ENCODE measurements at regions not wholly inside any gene's neighbourhood (a gene's known extent, or its start where the extent isn't known, plus 50 kb on each side); places are given as distances from the start of the nearest gene placed in this dataset.

DNA sequence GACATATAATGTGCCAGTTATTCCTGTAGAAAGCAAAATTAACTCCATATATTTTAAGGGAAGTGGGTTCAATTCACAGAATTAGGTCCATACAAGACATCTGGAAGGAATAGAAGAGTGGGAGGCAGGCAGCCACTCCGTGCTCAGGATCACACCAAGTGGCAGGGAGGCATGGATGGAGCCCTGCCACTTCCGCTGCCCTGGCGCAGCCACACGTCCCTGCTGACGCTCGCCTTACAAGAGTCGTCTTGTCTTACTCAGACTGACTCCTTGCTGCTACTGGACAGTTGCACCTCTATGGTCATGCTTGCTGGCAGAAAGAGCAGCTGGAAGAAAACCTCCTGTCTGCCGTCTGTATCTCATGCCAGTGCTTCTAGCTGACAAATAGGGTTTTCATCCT, 579.9 kb upstream of the POM121L12 start:
- H3K4me1 ChIP-seq, result no peaks in the 10 kb centered on the region
- no peaks in the 10 kb centered on the region for H3K36me3 ChIP-seq
- no peak overlapping the region for H3K4me2 ChIP-seq
- H4K20me1 ChIP-seq (ENCODE audit: low read depth), result no peaks in the 10 kb centered on the region
- H3K9ac ChIP-seq, result no peak overlapping the region
- H3K27me3 Mint-ChIP-seq (ENCODE audit: insufficient read depth, low read depth), result peaks cover 2% of the 10 kb centered on the region
- no peaks in the 10 kb centered on the region for H3K9me3 Mint-ChIP-seq
- H3K4me3 ChIP-seq, result no peak overlapping the region
- DNase-seq (ENCODE audit: low spot score), result no peak
- no peaks in the 10 kb centered on the region for H3K27me3 ChIP-seq
- H3K9me3 ChIP-seq (ENCODE audit: low read depth), result no peaks in the 10 kb centered on the region
- no peak overlapping the region for H3K27ac ChIP-seq
- no peaks in the 10 kb centered on the region for H3F3A ChIP-seq (ENCODE audit: low read depth)
- H3K79me2 ChIP-seq (ENCODE audit: low read depth), result no peaks in the 10 kb centered on the region
- TF ChIP-seq, protein P1, sequence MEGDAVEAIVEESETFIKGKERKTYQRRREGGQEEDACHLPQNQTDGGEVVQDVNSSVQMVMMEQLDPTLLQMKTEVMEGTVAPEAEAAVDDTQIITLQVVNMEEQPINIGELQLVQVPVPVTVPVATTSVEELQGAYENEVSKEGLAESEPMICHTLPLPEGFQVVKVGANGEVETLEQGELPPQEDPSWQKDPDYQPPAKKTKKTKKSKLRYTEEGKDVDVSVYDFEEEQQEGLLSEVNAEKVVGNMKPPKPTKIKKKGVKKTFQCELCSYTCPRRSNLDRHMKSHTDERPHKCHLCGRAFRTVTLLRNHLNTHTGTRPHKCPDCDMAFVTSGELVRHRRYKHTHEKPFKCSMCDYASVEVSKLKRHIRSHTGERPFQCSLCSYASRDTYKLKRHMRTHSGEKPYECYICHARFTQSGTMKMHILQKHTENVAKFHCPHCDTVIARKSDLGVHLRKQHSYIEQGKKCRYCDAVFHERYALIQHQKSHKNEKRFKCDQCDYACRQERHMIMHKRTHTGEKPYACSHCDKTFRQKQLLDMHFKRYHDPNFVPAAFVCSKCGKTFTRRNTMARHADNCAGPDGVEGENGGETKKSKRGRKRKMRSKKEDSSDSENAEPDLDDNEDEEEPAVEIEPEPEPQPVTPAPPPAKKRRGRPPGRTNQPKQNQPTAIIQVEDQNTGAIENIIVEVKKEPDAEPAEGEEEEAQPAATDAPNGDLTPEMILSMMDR (IDR thresholded peaks at IDR 0.05), result no peak
- no peak for TF ChIP-seq EZH2phosphoT487 (IDR thresholded peaks at IDR 0.05)
- no peak for TF ChIP-seq EZH2 (IDR thresholded peaks at IDR 0.05)
- H3K4me1 Mint-ChIP-seq, result no peaks in the 10 kb centered on the region
- H2AFZ ChIP-seq (replicated peaks), result no peak overlapping the region
- no peak overlapping the region for H3K4me3 Mint-ChIP-seq
- no peak overlapping the region for H3K27ac Mint-ChIP-seq
- no peaks in the 10 kb centered on the region for H3K36me3 Mint-ChIP-seq

DNA sequence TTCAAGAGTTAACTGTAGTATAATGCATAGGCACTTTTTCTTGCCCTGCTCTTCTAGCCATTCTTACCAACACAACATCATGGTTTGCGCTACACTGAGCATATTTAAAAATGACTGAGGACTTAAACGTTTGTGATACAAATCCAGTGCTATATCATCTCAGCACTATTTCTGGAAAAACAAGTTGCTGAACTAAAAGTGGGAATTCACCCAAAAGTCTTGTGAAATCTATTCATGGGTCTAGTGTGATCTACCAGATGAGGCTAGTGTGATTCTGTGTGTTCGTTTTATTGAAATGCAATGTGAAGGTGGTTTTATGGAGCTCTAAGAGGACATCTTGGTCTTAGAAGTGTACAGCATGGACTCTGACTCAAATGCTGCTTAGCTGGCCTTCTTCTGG, 584.6 kb upstream of the POM121L12 start:
- Histone ChIP-seq H3K4me1 (no peaks in the 10 kb centered on the region), H2AFZ (replicated peaks) (peak overlapping the region; percentile 3), H3K79me2 (ENCODE audit: low read depth) (no peaks in the 10 kb centered on the region), H3K4me2 (no peak overlapping the region), H3K27me3 (no peaks in the 10 kb centered on the region), H3K36me3 (no peaks in the 10 kb centered on the region), H3K4me3 (no peak overlapping the region), H3K9ac (no peak overlapping the region), H3K9me3 (ENCODE audit: low read depth) (no peaks in the 10 kb centered on the region), H3K27ac (no peak overlapping the region), H3F3A (ENCODE audit: low read depth) (no peaks in the 10 kb centered on the region), H4K20me1 (ENCODE audit: low read depth) (no peaks in the 10 kb centered on the region)
- TF ChIP-seq EZH2phosphoT487 (IDR thresholded peaks at IDR 0.05) (no peak), EZH2 (IDR thresholded peaks at IDR 0.05) (no peak)
- TF ChIP-seq, protein P1 (IDR thresholded peaks at IDR 0.05), result no peak
- Mint-ChIP-seq H3K36me3 (no peaks in the 10 kb centered on the region), H3K4me1 (no peaks in the 10 kb centered on the region), H3K4me3 (no peak overlapping the region), H3K27me3 (ENCODE audit: insufficient read depth, low read depth) (peaks cover 2% of the 10 kb centered on the region), H3K27ac (no peak overlapping the region), H3K9me3 (peaks cover 7% of the 10 kb centered on the region)
- DNase-seq (ENCODE audit: low spot score), result no peak

DNA sequence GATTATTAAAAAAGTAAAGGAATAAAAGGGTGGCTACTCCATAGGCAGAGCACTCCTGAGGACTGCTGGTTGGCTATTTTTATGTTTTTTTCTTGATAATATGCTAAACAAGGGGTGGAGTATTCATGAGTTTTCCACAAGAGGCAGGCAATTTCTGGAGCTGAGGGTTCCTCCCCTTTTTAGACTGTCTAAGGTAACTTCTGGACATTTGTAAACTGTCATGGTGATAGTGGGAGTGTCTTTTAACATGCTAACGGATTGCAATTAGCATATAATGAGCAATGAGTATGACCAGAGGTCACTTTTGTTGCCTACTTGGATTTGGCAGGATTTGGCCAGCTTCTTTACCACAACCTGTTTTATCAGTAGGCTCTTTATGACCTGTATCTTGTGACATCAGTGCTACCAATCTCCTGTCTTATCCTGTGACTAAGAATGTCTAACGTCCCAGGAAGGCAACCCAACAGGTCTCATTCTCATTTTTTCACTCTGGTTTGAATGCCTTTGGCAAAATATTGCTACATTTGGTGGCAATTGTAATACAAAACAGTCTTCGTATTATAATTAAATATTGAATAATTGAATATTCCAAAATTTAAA, 587.8 kb upstream of the POM121L12 start:
- no peak overlapping the region for H3K27ac Mint-ChIP-seq
- no peaks in the 10 kb centered on the region for H3F3A ChIP-seq (ENCODE audit: low read depth)
- H3K9me3 Mint-ChIP-seq, result peaks cover 18% of the 10 kb centered on the region
- no peaks in the 10 kb centered on the region for H3K9me3 ChIP-seq (ENCODE audit: low read depth)
- H3K36me3 ChIP-seq, result no peaks in the 10 kb centered on the region
- no peaks in the 10 kb centered on the region for H3K4me1 Mint-ChIP-seq
- H3K27ac ChIP-seq, result no peak overlapping the region
- no peaks in the 10 kb centered on the region for H3K27me3 ChIP-seq
- DNase-seq (ENCODE audit: low spot score), result no peak
- H3K36me3 Mint-ChIP-seq, result no peaks in the 10 kb centered on the region
- no peak overlapping the region for H2AFZ ChIP-seq (replicated peaks)
- H3K79me2 ChIP-seq (ENCODE audit: low read depth), result no peaks in the 10 kb centered on the region
- no peaks in the 10 kb centered on the region for H3K4me1 ChIP-seq
- no peak overlapping the region for H3K9ac ChIP-seq
- no peaks in the 10 kb centered on the region for H4K20me1 ChIP-seq (ENCODE audit: low read depth)
- H3K27me3 Mint-ChIP-seq (ENCODE audit: insufficient read depth, low read depth), result peaks cover 2% of the 10 kb centered on the region
- no peak overlapping the region for H3K4me3 ChIP-seq
- TF ChIP-seq, protein P1 (IDR thresholded peaks at IDR 0.05), result no peak
- TF ChIP-seq EZH2phosphoT487 (IDR thresholded peaks at IDR 0.05) (no peak), EZH2 (IDR thresholded peaks at IDR 0.05) (no peak)
- no peak overlapping the region for H3K4me3 Mint-ChIP-seq
- H3K4me2 ChIP-seq, result no peak overlapping the region

Measured in neural progenitor cell (in vitro differentiated cells).